CD4-positive, alpha-beta T cell (primary cell): ENCODE measurements at regions not wholly inside any gene's neighbourhood (a gene's known extent, or its start where the extent isn't known, plus 50 kb on each side); places are given as distances from the start of the nearest gene placed in this dataset.
A peak's percentile ranks its signal among the peaks of the same experiment; 100 is the strongest.

ENCODE experiments used
- ATAC-seq: fragments of 200-7000 bp; cut with Tn5 transposase; one replicate; pipeline ENCODE4 v1.10.0; 2022; ENCODE audit warnings: mild to moderate bottlenecking; ENCODE audit not compliant: poor library complexity
- CTCF ChIA-PET: fragments of 350-600 bp; sonication (Branson Sonifier 250); formaldehyde crosslinking; loops from one replicate; lab custom pipeline; 2021; ENCODE audit warnings: antibody characterized with exemption, inconsistent platforms; lab: Charles Lee
- POLR2A ChIA-PET: fragments of 350-600 bp; sonication (Branson Sonifier 250); formaldehyde crosslinking; loops from one replicate; lab custom pipeline; 2021; ENCODE audit warnings: antibody characterized with exemption, inconsistent platforms; lab: Charles Lee
- DNase-seq, 14 experiments: peaks; one replicate each; pipeline ENCODE4 v3.0.0-alpha.2; 2013 to 2020; ENCODE audit warnings: mixed read lengths in 2 of 14
- H3K27ac ChIP-seq, 2 donors: one replicate each; pipeline versions ENCODE4 v1.5.1 to v1.7.0; 2013; ENCODE audit warnings: low read length in 2 of 2, low read depth in 1 of 2, mild to moderate bottlenecking in 1 of 2
- H3K27me3 ChIP-seq, 2 experiments: 1 replicate in 1 of 2; 2 replicates in 1 of 2; pipeline versions ENCODE4 v1.6.1 to v1.7.0; 2013; ENCODE audit warnings: low read length in 2 of 2, control low read depth in 1 of 2, mild to moderate bottlenecking in 1 of 2, moderate library complexity in 1 of 2; ENCODE audit not compliant: insufficient read depth in 2 of 2, control insufficient read depth in 1 of 2
- H3K36me3 ChIP-seq: one replicate; pipeline ENCODE4 v1.6.1; 2013; ENCODE audit warnings: low read length, control low read depth; ENCODE audit not compliant: insufficient read depth
- H3K4me1 ChIP-seq: one replicate; pipeline ENCODE4 v1.6.1; 2013; ENCODE audit warnings: low read length, control low read depth; ENCODE audit not compliant: insufficient read depth
- H3K4me3 ChIP-seq: one replicate; pipeline ENCODE4 v1.5.1; 2013; ENCODE audit warnings: mild to moderate bottlenecking, low read length, moderate library complexity
- H3K9me3 ChIP-seq, 2 experiments: 1 replicate in 1 of 2; 2 replicates in 1 of 2; pipeline versions ENCODE4 v1.6.1 to v1.7.0; 2013; ENCODE audit warnings: low read length in 2 of 2, mild to moderate bottlenecking in 2 of 2, control low read depth in 1 of 2, moderate library complexity in 1 of 2; ENCODE audit not compliant: control insufficient read depth in 1 of 2, insufficient read depth in 1 of 2
- H3K27ac Mint-ChIP-seq: one replicate; pipeline ENCODE4 v1.8.0; 2020; ENCODE audit warnings: mixed read lengths
- H3K27me3 Mint-ChIP-seq: one replicate; pipeline ENCODE4 v1.8.0; 2021; ENCODE audit warnings: mixed read lengths
- H3K36me3 Mint-ChIP-seq: one replicate; pipeline ENCODE4 v1.8.0; 2021; ENCODE audit warnings: low read depth, mixed read lengths
- H3K4me1 Mint-ChIP-seq: one replicate; pipeline ENCODE4 v1.8.0; 2021; ENCODE audit warnings: low read depth, mixed read lengths
- H3K4me3 Mint-ChIP-seq: one replicate; pipeline ENCODE4 v1.8.0; 2020; ENCODE audit warnings: mild to moderate bottlenecking, mixed read lengths
- H3K9me3 Mint-ChIP-seq: one replicate; pipeline ENCODE4 v1.8.0; 2020; ENCODE audit warnings: mixed read lengths
- CTCF ChIP-seq: fragments of 200-600 bp; IDR thresholded peaks from one replicate; pipeline ENCODE4 v1.8.0; 2022; ENCODE audit warnings: antibody characterized with exemption, mild to moderate bottlenecking
- intact Hi-C, 2 experiments: fragments of 100-400 bp; cut with DNase I in 1 of 2; cut with micrococcal nuclease in 1 of 2; formaldehyde crosslinking; loops; one replicate each; pipeline versions ENCODE4 v1.15.1 to v1.9.0; 2023 to 2025; cut with DNase I, micrococcal nuclease

DNA sequence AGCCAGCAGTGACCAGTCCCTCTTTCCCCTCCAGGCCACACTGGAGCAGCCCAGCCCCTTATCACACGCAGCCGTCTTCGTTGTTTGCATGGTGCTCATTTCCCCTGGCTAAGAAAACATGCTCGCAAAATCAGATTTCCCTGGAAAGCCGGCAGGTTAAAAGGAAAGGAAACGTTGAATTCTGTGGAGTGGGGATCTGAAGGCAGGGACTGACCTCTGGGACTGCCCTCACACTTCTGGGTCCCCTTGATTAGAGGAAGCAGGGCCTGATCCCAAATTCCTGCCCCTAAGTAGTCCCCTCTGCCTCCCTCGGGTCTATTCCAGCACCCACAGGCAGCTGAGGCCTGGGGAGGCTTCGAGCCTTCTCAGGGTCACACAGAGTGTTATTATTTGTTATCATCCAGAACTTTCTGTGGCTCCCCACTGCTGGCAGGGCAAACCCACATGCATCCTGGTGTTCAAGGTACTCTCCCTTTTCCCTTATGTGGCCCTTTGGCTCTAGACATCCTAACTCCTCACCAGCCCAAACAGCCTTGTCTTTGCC, 125.2 kb upstream of the ZBTB40 start:
- ChIA-PET POLR2A (no interaction called here), CTCF (no interaction called here)
- Mint-ChIP-seq H3K9me3 (no peaks in the 10 kb centered on the region), H3K4me1 (no peaks in the 10 kb centered on the region), H3K27me3 (peaks cover 4% of the 10 kb centered on the region), H3K4me3 (no peak overlapping the region), H3K36me3 (no peaks in the 10 kb centered on the region), H3K27ac (no peak overlapping the region)
- intact Hi-C loops = no loop called here
- Histone ChIP-seq H3K4me1 (no peaks in the 10 kb centered on the region), H3K36me3 (no peaks in the 10 kb centered on the region), H3K27me3 (peaks cover 0 to 4% of the 10 kb centered on the region in 2 experiments), H3K4me3 (no peak overlapping the region), H3K27ac (no peak overlapping the region), H3K9me3 (peaks cover 0 to 8% of the 10 kb centered on the region in 2 experiments)
- ATAC-seq (no peak), DNase-seq (peak in 1 of 14 experiments; percentile 0)
- no peak for TF ChIP-seq CTCF

- CTCF ChIA-PET = no interaction called here
- no peaks in the 10 kb centered on the region for H3K4me1 Mint-ChIP-seq
- ATAC-seq (no peak), DNase-seq (peak in 1 of 14 experiments; percentile 14)
- Histone ChIP-seq H3K36me3 (no peaks in the 10 kb centered on the region), H3K27me3 (peaks cover 0 to 4% of the 10 kb centered on the region in 2 experiments), H3K9me3 (peaks cover 0 to 5% of the 10 kb centered on the region in 2 experiments), H3K27ac (no peak overlapping the region), H3K4me3 (no peak overlapping the region), H3K4me1 (no peaks in the 10 kb centered on the region)
- H3K4me3 Mint-ChIP-seq = no peak overlapping the region
- intact Hi-C loops = no loop called here
- no peak overlapping the region for H3K27ac Mint-ChIP-seq
- peaks cover 4% of the 10 kb centered on the region for H3K27me3 Mint-ChIP-seq
- no peak for TF ChIP-seq CTCF
- no peaks in the 10 kb centered on the region for H3K9me3 Mint-ChIP-seq
- no peaks in the 10 kb centered on the region for H3K36me3 Mint-ChIP-seq
- POLR2A ChIA-PET = no interaction called here
These were observed 124.7 kb upstream of the ZBTB40 start for GRCh38 chr1:22326931-22327330.

DNA sequence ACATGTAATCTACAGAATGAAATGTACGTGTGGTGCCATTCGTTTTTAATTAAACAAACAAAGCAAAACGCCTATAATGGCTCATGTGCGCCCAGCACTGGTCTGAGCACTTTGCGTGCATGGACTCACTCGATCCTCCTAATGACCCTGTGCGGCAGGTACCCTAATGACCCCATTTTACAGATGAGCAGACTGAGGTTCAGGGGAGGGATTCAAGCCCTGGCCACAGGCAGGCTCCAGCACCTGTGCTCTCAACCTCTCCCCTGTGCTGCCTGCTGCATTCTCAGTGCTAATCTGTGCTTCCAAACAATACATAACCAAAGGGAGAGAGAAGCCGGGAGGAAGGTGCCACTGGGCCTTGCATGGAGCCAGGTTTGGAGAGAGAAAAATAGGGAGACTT, 124.2 kb upstream of the ZBTB40 start:
- ChIA-PET POLR2A (no interaction called here), CTCF (no interaction called here)
- H3K9me3 Mint-ChIP-seq = no peaks in the 10 kb centered on the region
- peaks cover 4% of the 10 kb centered on the region for H3K27me3 Mint-ChIP-seq
- Histone ChIP-seq H3K4me3 (no peak overlapping the region), H3K4me1 (no peaks in the 10 kb centered on the region), H3K27me3 (peaks cover 0 to 4% of the 10 kb centered on the region in 2 experiments), H3K27ac (no peak overlapping the region), H3K36me3 (no peaks in the 10 kb centered on the region), H3K9me3 (peaks cover 0 to 5% of the 10 kb centered on the region in 2 experiments)
- intact Hi-C loops = no loop called here
- ATAC-seq (no peak), DNase-seq (peak in 1 of 14 experiments; percentile 4)
- no peaks in the 10 kb centered on the region for H3K4me1 Mint-ChIP-seq
- H3K4me3 Mint-ChIP-seq = no peak overlapping the region
- no peak overlapping the region for H3K27ac Mint-ChIP-seq
- H3K36me3 Mint-ChIP-seq = no peaks in the 10 kb centered on the region
- TF ChIP-seq CTCF = no peak
